HFF-Myc (cell line): ENCODE measurements at regions not wholly inside any gene's neighbourhood (a gene's known extent, or its start where the extent isn't known, plus 50 kb on each side); places are given as distances from the start of the nearest gene placed in this dataset.

Experiments used
- DNase-seq: peaks from one replicate; pipeline ENCODE4 v3.0.0-alpha.2; 2011; ENCODE audit warnings: low read depth; ENCODE audit errors: extremely low read depth
- H3K4me3 ChIP-seq: replicated peaks from 2 replicates; pipeline ENCODE4 v1.5.1; 2011; ENCODE audit warnings: low read depth, mild to moderate bottlenecking, control low read depth, low read length
- TF ChIP-seq, protein P1 (sequence below): IDR thresholded peaks from 2 replicates; pipeline ENCODE4 v1.5.1; 2012; ENCODE audit warnings: mild to moderate bottlenecking, low read depth, low read length, control low read depth; ENCODE audit errors: missing control alignments

DNA sequence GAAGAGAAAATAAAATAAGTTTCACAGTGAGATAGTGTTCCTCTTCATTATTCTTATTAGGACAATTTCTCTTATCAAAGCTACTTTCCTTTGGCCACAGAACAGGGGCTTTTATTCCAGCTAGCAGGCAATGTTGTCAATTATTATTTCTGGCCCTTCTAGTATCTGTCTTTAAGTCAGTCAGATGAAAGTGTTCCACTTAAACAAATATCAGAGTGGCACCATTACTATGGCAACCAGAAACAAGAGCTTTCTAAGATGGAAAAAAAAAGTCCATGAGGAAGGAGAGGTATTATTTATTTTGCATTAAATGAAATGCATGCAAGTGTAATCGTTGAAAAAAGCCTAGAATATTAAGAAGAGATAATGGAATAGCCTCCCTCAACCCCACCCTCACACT, 426.4 kb downstream of the TUSC7 start:
- TF ChIP-seq, protein P1, sequence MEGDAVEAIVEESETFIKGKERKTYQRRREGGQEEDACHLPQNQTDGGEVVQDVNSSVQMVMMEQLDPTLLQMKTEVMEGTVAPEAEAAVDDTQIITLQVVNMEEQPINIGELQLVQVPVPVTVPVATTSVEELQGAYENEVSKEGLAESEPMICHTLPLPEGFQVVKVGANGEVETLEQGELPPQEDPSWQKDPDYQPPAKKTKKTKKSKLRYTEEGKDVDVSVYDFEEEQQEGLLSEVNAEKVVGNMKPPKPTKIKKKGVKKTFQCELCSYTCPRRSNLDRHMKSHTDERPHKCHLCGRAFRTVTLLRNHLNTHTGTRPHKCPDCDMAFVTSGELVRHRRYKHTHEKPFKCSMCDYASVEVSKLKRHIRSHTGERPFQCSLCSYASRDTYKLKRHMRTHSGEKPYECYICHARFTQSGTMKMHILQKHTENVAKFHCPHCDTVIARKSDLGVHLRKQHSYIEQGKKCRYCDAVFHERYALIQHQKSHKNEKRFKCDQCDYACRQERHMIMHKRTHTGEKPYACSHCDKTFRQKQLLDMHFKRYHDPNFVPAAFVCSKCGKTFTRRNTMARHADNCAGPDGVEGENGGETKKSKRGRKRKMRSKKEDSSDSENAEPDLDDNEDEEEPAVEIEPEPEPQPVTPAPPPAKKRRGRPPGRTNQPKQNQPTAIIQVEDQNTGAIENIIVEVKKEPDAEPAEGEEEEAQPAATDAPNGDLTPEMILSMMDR = no peak
- DNase-seq = no peak
- no peak overlapping the region for H3K4me3 ChIP-seq

DNA sequence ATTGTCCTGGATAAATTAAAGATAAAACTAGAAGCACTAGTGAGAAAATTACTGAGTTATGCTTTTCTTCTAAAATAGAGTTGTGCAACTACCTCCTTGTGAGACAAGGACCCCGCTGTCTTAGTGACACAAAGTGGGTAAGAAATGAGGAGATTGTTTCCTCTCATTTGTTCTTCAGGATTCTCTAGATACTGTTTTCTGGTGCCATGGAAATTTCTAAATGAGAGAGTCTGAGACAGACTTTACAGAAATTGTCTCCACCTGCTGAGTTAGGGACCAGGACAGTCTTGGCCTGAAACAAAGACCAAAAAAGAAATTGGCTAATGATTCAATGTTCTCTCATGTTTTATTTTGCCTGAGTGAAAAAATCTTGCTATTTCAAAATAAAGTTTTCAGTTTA, 427.5 kb downstream of the TUSC7 start:
- no peak overlapping the region for H3K4me3 ChIP-seq
- DNase-seq = no peak
- TF ChIP-seq, protein P1 = no peak

DNA sequence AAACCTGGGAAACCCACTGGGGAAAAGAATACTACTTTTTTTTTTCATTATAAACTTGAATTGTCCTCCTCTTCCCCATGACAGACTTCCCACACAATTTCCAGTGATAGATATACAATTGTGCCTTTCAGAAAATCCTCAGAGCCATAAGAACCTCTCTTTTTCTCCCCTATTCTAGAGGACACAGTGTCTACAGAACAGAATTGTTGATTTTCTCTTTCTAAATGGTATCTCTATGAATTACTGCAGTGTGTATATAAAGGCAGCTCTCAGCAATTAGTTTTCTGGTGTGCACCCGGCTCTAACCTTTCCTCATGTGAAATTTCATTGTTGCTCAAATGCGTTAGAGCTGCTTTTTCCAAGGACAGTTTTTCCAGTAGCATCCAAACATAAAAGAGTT, 430.1 kb downstream of the TUSC7 start:
- no peak for DNase-seq
- TF ChIP-seq, protein P1 = no peak
- H3K4me3 ChIP-seq = no peak overlapping the region

- TF ChIP-seq, protein P1 = no peak
- DNase-seq = no peak
- H3K4me3 ChIP-seq = no peak overlapping the region
These were observed 432.2 kb downstream of the TUSC7 start for GRCh38 chr3:117141812-117142211.

DNA sequence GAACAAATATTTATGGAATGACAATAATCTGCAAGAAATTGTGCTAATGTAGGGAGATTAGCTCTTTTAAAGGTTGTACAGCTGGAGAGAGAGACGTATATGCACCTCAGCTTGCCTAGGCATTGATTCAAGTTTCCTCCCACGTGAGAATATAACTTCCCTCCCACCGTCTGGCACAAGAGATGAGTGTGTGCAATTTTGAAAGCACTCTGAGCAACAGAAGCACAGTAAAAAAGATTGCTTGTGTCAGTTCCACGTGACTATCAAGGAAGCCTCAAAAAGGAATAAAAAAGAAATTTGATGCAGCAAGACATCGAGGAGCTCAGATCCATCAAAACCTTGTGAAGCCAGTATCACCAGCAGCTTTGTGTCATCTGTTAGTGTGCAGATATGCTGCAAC, 435.3 kb downstream of the TUSC7 start:
- H3K4me3 ChIP-seq = no peak overlapping the region
- DNase-seq = no peak
- TF ChIP-seq, protein P1 = no peak

GRCh38 chr3:117145677-117146076, 436.1 kb downstream of the TUSC7 start:
- TF ChIP-seq, protein P1 = no peak
- H3K4me3 ChIP-seq = no peak overlapping the region
- DNase-seq = no peak

DNA sequence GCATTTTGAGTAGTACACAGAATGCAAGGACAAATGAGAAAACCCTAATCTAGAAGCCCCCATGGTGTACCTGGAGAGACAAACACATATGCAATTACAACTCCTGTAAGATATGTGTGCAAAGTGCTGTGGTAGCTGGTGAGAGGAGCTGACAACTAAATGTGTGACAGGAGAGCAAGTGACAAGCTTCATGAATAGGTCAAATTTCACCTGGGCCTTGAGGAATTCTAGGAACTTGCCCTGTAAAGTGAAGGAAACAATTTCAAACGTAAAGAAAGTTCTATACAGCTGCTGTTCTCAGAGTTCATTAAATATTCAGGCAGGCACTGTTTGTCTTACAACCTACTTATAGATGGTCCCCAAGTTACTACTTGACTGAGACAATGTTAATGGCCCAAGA, 437.0 kb downstream of the TUSC7 start:
- no peak overlapping the region for H3K4me3 ChIP-seq
- no peak for DNase-seq
- TF ChIP-seq, protein P1 = no peak
